ENCODE measurements at regions not wholly inside any gene's neighbourhood (a gene's known extent, or its start where the extent isn't known, plus 50 kb on each side); places are given as distances from the start of the nearest gene placed in this dataset.

- Histone ChIP-seq H3K27me3 (replicated peaks; ENCODE audit: insufficient read depth, low read depth, low read length, poor library complexity) (no peaks in the 10 kb centered on the region), H3K27ac (ENCODE audit: low read depth, low read length, poor library complexity, severe bottlenecking) (no peak overlapping the region), H3K36me3 (ENCODE audit: insufficient read depth, low read length, poor library complexity, severe bottlenecking) (no peaks in the 10 kb centered on the region), H3K4me1 (ENCODE audit: insufficient read depth, low read length, poor library complexity, severe bottlenecking) (no peaks in the 10 kb centered on the region), H3K4me3 (ENCODE audit: low read depth, low read length, poor library complexity, severe bottlenecking) (no peak overlapping the region), H3K9me3 (ENCODE audit: low read depth, low read length, poor library complexity, severe bottlenecking) (no peaks in the 10 kb centered on the region)
- CTCF ChIA-PET: no interaction called here
- intact Hi-C loops (cut with micrococcal nuclease; ENCODE audit: unreplicated experiment): no loop called here
- no peak for DNase-seq (ENCODE audit: low spot score)
- BruUV-seq (replicated peaks): no TSS peak
- POLR2A ChIA-PET (ENCODE audit: low non-redundant PET): no interaction called here
- TF ChIP-seq EZH2 (IDR thresholded peaks at IDR 0.05; ENCODE audit: borderline replicate concordance, low read depth, low read length, poor library complexity, severe bottlenecking): no peak
- TF ChIP-seq CTCF (conservative IDR thresholded peaks at IDR 0.05; ENCODE audit: low read depth, low read length): no peak
These were observed 215.3 kb upstream of the GULP1 start for GRCh38 chr2:188076149-188077056.

- CTCF ChIA-PET: no interaction called here
- TF ChIP-seq CTCF (conservative IDR thresholded peaks at IDR 0.05; ENCODE audit: low read depth, low read length) (no peak), EZH2 (IDR thresholded peaks at IDR 0.05; ENCODE audit: borderline replicate concordance, low read depth, low read length, poor library complexity, severe bottlenecking) (no peak)
- Histone ChIP-seq H3K9me3 (ENCODE audit: low read depth, low read length, poor library complexity, severe bottlenecking) (no peaks in the 10 kb centered on the region), H3K36me3 (ENCODE audit: insufficient read depth, low read length, poor library complexity, severe bottlenecking) (no peaks in the 10 kb centered on the region), H3K27me3 (replicated peaks; ENCODE audit: insufficient read depth, low read depth, low read length, poor library complexity) (no peaks in the 10 kb centered on the region), H3K4me3 (ENCODE audit: low read depth, low read length, poor library complexity, severe bottlenecking) (no peak overlapping the region), H3K27ac (ENCODE audit: low read depth, low read length, poor library complexity, severe bottlenecking) (no peak overlapping the region), H3K4me1 (ENCODE audit: insufficient read depth, low read length, poor library complexity, severe bottlenecking) (no peaks in the 10 kb centered on the region)
- POLR2A ChIA-PET (ENCODE audit: low non-redundant PET): no interaction called here
- intact Hi-C loops (cut with micrococcal nuclease; ENCODE audit: unreplicated experiment): no loop called here
- no TSS peak for BruUV-seq (replicated peaks)
- DNase-seq (ENCODE audit: low spot score): no peak
These were observed 213.9 kb upstream of the GULP1 start for GRCh38 chr2:188077757-188078156.

DNA sequence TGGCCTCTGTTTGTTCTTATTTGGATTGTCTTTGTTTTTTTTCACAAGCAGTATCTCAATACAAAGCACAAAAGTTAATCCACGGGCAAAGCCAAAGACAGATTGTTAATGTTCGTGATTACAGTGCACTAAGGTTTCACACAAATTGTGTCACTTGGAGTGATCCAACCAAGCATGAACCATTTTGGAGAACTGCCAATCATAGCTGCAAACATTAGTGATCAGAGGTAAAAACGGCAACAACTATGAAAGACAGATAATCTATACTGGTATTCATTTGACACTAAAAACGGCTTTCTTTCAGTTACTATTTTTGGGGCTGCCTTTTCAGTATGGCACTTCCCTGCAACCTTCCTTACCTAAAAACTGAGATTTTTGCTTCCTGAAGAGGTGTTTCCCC, 213.1 kb upstream of the GULP1 start:
- CTCF ChIA-PET: no interaction called here
- POLR2A ChIA-PET (ENCODE audit: low non-redundant PET): no interaction called here
- Histone ChIP-seq H3K36me3 (ENCODE audit: insufficient read depth, low read length, poor library complexity, severe bottlenecking) (no peaks in the 10 kb centered on the region), H3K9me3 (ENCODE audit: low read depth, low read length, poor library complexity, severe bottlenecking) (no peaks in the 10 kb centered on the region), H3K4me1 (ENCODE audit: insufficient read depth, low read length, poor library complexity, severe bottlenecking) (no peaks in the 10 kb centered on the region), H3K27ac (ENCODE audit: low read depth, low read length, poor library complexity, severe bottlenecking) (no peak overlapping the region), H3K27me3 (replicated peaks; ENCODE audit: insufficient read depth, low read depth, low read length, poor library complexity) (no peaks in the 10 kb centered on the region), H3K4me3 (ENCODE audit: low read depth, low read length, poor library complexity, severe bottlenecking) (no peak overlapping the region)
- intact Hi-C loops (cut with micrococcal nuclease; ENCODE audit: unreplicated experiment): no loop called here
- no TSS peak for BruUV-seq (replicated peaks)
- DNase-seq (ENCODE audit: low spot score): no peak
- TF ChIP-seq EZH2 (IDR thresholded peaks at IDR 0.05; ENCODE audit: borderline replicate concordance, low read depth, low read length, poor library complexity, severe bottlenecking) (no peak), CTCF (conservative IDR thresholded peaks at IDR 0.05; ENCODE audit: low read depth, low read length) (no peak)

Data from A673 (cell line).